Lower leg skin (tissue), 3 donors: ENCODE measurements at regions not wholly inside any gene's neighbourhood (a gene's known extent, or its start where the extent isn't known, plus 50 kb on each side); places are given as distances from the start of the nearest gene placed in this dataset.

Experiments
- CTCF ChIP-seq, 3 donors: fragments of 450-650 bp; IDR thresholded peaks; one replicate each; pipeline ENCODE4 v1.5.1; 2016; ENCODE audit warnings: antibody characterized with exemption in 3 of 3, mild to moderate bottlenecking in 3 of 3, moderate library complexity in 2 of 3
- POLR2A ChIP-seq, 2 donors: fragments of 450-650 bp; IDR thresholded peaks; one replicate each; pipeline ENCODE4 v1.6.1; 2016 to 2017; ENCODE audit warnings: antibody characterized with exemption in 2 of 2, mild to moderate bottlenecking in 1 of 2, moderate library complexity in 1 of 2

GRCh38 chr9:2261421-2262103, 246.4 kb downstream of the SMARCA2 start:
- TF ChIP-seq CTCF (IDR thresholded peaks at IDR 0.05), result no peak
- no peak for TF ChIP-seq POLR2A (IDR thresholded peaks at IDR 0.05)
